BLaER1 treated with 17β-estradiol and CSF1 and Interleukin-3, amounts not matched to agents 10 nM and 100 nM (cell line): ENCODE measurements at regions not wholly inside any gene's neighbourhood (a gene's known extent, or its start where the extent isn't known, plus 50 kb on each side); places are given as distances from the start of the nearest gene placed in this dataset.

Experiments
- H3K27ac ChIP-seq, 11 experiments: shearing (Covaris generic); formaldehyde crosslinking; 2 replicates each; pipeline ENCODE4 v1.8.1; 2022
- H3K27me3 ChIP-seq, 11 experiments: shearing (Covaris generic); formaldehyde crosslinking; 2 replicates each; pipeline ENCODE4 v1.8.1; 2022
- H3K36me3 ChIP-seq, 11 experiments: shearing (Covaris generic); formaldehyde crosslinking; 2 replicates each; pipeline ENCODE4 v1.8.1; 2022
- H3K4me1 ChIP-seq, 10 experiments: shearing (Covaris generic); formaldehyde crosslinking; 2 replicates each; pipeline ENCODE4 v1.8.1; 2022
- H3K4me2 ChIP-seq, 11 experiments: shearing (Covaris generic); formaldehyde crosslinking; 2 replicates each; pipeline ENCODE4 v1.8.1; 2022
- H3K4me3 ChIP-seq, 10 experiments: shearing (Covaris generic); formaldehyde crosslinking; 2 replicates each; pipeline ENCODE4 v1.8.1; 2022
- H3K9ac ChIP-seq, 11 experiments: shearing (Covaris generic); formaldehyde crosslinking; 2 replicates each; pipeline ENCODE4 v1.8.1; 2022
- H3K9me3 ChIP-seq, 11 experiments: shearing (Covaris generic); formaldehyde crosslinking; replicated peaks in 1 of 11; 2 replicates each; pipeline ENCODE4 v1.8.1; 2022
- H4K20me1 ChIP-seq, 11 experiments: shearing (Covaris generic); formaldehyde crosslinking; 2 replicates each; pipeline ENCODE4 v1.8.1; 2022
- Cebpa-rat ChIP-seq, 11 experiments: shearing (Covaris generic); IDR thresholded peaks; 2 replicates each; pipeline ENCODE4 v1.8.1; 2022

DNA sequence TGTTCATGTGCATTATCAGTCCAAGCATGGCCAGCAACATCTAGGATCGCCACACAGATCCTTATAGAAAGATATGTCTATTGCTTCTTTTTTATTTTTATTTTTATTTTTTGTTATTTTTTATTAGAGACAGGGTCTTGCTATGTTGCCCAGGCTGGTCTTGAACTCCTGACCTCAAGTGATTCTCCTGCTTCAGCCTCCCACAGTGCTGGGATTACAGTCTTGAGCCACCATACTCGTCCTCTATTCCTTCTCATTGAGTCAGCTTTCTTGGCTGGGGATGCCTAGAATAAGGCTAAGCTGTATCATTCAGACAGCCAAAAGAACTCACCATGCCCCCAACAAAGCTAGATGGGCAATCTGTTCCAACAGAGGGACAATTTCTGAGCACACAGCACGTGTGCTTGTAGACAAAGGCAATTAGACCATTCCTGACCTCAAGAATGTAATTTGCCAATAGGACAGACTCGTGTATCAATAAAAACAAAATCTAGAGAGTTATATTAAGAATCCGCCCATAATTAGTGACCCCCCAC is 264.0 kb upstream of the NEBL start:
- Histone ChIP-seq H3K27ac (no peak overlapping the region), H4K20me1 (no peaks in the 10 kb centered on the region), H3K4me2 (no peak overlapping the region), H3K27me3 (no peaks in the 10 kb centered on the region), H3K9ac (no peak overlapping the region), H3K4me3 (no peak overlapping the region), H3K9me3 (peaks cover 0 to 17% (median 11%) of the 10 kb centered on the region in 11 experiments; a peak in 13 of 22 replicates), H3K4me1 (no peaks in the 10 kb centered on the region), H3K36me3 (no peaks in the 10 kb centered on the region)
- TF ChIP-seq Cebpa-rat (IDR thresholded peaks at IDR 0.05) = no peak

DNA sequence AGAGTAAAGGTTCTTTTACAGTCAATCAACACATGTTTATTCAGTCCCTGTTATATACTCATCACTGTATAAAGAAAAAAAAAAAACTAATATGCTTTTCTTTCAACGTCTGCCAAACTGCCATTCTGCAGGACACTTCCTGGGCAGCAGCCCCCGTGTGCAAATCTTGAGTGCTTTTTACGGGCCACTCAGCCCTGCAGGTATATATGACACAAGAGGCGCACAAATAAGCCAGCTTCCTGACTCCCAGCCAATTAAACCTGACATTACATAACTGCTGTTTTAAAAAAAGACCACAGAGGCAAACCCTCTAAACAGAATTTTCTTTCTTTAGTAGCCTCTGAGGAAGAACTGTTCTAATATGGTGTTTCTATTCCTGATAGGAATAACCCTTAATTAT is 263.0 kb upstream of the NEBL start:
- Histone ChIP-seq H3K27me3 (no peaks in the 10 kb centered on the region), H4K20me1 (no peaks in the 10 kb centered on the region), H3K9ac (no peak overlapping the region), H3K4me2 (no peak overlapping the region), H3K9me3 (peaks cover 0 to 17% (median 11%) of the 10 kb centered on the region in 11 experiments; a peak in 13 of 22 replicates), H3K36me3 (no peaks in the 10 kb centered on the region), H3K27ac (no peak overlapping the region), H3K4me3 (no peak overlapping the region), H3K4me1 (no peaks in the 10 kb centered on the region)
- no peak for TF ChIP-seq Cebpa-rat (IDR thresholded peaks at IDR 0.05)

DNA sequence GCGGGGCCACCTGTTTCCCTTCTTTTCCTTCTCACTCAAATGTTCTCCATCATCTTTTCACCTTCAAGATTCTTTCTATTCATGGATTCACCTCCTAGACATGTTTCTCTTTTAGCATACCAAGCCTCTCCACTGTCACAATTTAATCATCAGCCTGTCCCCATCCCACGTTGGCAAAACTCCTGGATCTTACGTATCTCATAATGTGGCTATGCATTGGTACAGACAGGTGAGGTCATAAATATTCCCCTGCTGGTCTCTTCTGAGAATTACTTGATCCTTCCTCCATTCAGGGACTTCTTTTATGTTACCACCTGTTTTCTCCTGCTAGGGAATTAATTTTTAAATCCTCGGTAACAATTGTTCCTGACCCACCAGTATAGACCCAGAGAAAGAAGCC is 262.6 kb upstream of the NEBL start:
- TF ChIP-seq Cebpa-rat (IDR thresholded peaks at IDR 0.05) = no peak
- H3K9ac ChIP-seq = no peak overlapping the region
- no peaks in the 10 kb centered on the region for H4K20me1 ChIP-seq
- H3K4me3 ChIP-seq = no peak overlapping the region
- no peaks in the 10 kb centered on the region for H3K4me1 ChIP-seq
- no peak overlapping the region for H3K4me2 ChIP-seq
- no peaks in the 10 kb centered on the region for H3K27me3 ChIP-seq
- H3K36me3 ChIP-seq = no peaks in the 10 kb centered on the region
- H3K27ac ChIP-seq = no peak overlapping the region
- H3K9me3 ChIP-seq = peaks cover 0 to 17% (median 11%) of the 10 kb centered on the region in 11 experiments; a peak in 13 of 22 replicates

DNA sequence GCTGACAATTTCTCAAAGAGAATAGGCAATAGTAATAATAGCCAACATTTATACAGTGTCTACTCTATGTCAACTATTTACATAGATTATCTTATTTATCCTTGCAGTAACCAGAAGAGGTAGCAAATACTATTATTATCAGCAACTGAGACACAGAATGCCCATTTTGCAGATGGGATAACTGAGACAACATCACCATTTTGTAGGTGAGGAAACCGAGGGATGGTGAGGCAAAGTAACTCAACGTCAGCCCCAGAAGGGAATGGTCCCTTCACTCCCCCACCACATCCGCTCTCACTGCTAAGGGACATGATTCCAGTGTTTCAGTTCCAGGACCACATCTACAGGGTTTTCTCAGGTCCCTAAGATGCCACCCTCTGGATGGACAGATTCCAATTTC is 261.2 kb upstream of the NEBL start:
- Histone ChIP-seq H3K9ac (no peak overlapping the region), H3K27me3 (no peaks in the 10 kb centered on the region), H3K4me2 (no peak overlapping the region), H3K4me1 (no peaks in the 10 kb centered on the region), H3K9me3 (peaks cover 0 to 17% (median 11%) of the 10 kb centered on the region in 11 experiments; a peak in 13 of 22 replicates), H3K36me3 (no peaks in the 10 kb centered on the region), H3K27ac (no peak overlapping the region), H3K4me3 (no peak overlapping the region), H4K20me1 (no peaks in the 10 kb centered on the region)
- TF ChIP-seq Cebpa-rat (IDR thresholded peaks at IDR 0.05) = no peak

DNA sequence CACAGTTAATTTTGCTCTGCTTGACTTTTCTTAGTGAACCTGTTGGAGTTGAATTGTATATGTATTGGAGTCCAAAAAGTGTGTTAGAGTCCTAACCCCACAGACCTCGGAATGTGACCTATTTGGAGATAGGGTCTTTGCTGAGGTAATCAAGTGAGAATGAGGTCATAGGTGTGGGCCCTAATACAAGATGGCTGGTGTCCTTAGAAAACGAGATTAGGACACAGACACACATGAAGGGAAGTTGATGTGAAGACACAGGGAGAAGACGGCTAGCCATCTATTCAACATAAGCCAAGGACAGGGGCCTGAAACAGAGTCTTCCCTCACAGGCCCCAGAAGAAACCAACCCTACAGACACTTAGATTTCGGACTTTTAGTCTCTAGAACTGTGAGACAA is 260.6 kb upstream of the NEBL start:
- TF ChIP-seq Cebpa-rat (IDR thresholded peaks at IDR 0.05) = no peak
- H3K27me3 ChIP-seq = no peaks in the 10 kb centered on the region
- H3K9me3 ChIP-seq = peaks cover 0 to 15% (median 11%) of the 10 kb centered on the region in 11 experiments; a peak in 13 of 22 replicates

DNA sequence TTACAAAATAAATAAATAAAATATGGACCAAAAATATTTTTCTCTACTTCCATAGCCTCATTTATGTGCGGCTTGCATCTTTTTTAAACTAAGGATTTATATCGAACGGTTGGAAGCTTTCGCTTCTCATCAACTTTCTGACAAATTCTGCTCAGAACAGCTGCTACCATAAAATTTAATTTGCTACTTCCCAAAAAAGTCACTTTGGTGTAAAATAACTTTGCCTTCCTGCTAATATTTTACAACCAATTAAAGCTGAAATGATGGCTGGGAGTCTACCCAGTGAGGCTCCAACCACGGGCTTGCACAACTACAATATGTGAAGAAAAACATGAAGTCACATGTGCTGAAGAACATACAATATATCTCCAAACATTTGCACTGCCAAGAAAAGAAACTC is 253.1 kb upstream of the NEBL start:
- no peak overlapping the region for H3K9ac ChIP-seq
- H3K27ac ChIP-seq = no peak overlapping the region
- H3K4me3 ChIP-seq = no peak overlapping the region
- no peak for TF ChIP-seq Cebpa-rat (IDR thresholded peaks at IDR 0.05)
- no peak overlapping the region for H3K4me2 ChIP-seq
- H3K4me1 ChIP-seq = no peaks in the 10 kb centered on the region
- no peaks in the 10 kb centered on the region for H3K9me3 ChIP-seq
- H4K20me1 ChIP-seq = no peaks in the 10 kb centered on the region
- H3K36me3 ChIP-seq = no peaks in the 10 kb centered on the region
- H3K27me3 ChIP-seq = no peaks in the 10 kb centered on the region

More for the DNA sequence above, 260.6 kb upstream of the NEBL start:
- Histone ChIP-seq H3K27ac (no peak overlapping the region), H3K36me3 (no peaks in the 10 kb centered on the region), H3K9ac (no peak overlapping the region), H3K4me1 (no peaks in the 10 kb centered on the region), H3K4me3 (no peak overlapping the region), H4K20me1 (no peaks in the 10 kb centered on the region), H3K4me2 (no peak overlapping the region)

DNA sequence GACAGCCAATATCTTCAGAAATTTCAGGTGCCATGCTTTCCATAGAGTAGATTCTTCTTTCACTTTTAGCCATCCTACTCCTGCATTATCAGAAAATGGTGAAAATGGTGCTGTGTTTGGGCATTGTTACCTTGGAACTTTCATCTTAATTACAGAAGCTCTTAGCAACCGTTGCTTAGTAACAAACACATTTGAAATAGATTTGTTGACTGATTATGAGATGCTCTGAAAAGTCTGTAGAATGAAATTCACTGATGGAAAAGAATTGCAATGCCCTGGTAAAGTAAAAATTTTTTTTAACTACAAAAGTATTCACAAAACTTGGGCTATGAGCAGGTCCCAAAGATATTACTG is 249.3 kb upstream of the NEBL start:
- Histone ChIP-seq H3K9ac (no peak overlapping the region), H3K4me2 (no peak overlapping the region), H3K4me3 (no peak overlapping the region), H4K20me1 (no peaks in the 10 kb centered on the region), H3K9me3 (no peaks in the 10 kb centered on the region), H3K27ac (no peak overlapping the region), H3K4me1 (no peaks in the 10 kb centered on the region), H3K27me3 (no peaks in the 10 kb centered on the region), H3K36me3 (no peaks in the 10 kb centered on the region)
- no peak for TF ChIP-seq Cebpa-rat (IDR thresholded peaks at IDR 0.05)

DNA sequence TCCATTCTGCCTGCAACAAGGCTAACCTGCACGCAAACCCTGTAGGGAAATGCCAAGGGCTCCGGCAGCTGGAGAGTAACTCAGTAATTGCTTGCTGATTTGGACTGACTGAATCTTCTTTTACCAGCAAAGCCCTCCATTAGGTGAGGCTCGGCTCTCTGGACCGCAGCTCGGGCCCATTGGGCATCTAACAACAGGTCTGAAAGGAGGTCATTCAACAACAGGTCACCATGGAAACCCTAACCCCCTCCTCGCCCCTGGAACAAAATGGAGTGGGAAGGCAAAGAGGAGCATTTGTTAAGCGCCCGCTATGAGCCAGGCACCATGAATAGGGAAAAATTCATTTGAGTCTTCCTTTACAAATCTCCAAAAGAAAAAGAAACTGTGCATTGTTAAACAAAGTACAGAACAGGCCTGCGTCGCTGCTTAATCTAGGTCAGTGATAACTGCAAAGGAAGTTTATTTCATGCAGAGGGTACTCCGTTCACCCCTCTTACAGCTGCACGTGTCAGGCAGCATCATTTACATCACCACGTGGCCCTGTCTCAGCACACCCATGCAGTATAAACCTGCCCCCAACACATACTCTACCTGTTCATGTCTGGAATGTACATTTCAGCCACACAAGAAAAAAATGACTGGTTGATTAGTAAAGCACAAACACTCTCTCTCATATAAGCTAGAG is 248.8 kb upstream of the NEBL start:
- Histone ChIP-seq H3K9ac (no peak overlapping the region), H3K27me3 (no peaks in the 10 kb centered on the region), H3K27ac (no peak overlapping the region), H3K4me1 (no peaks in the 10 kb centered on the region), H3K4me2 (no peak overlapping the region), H3K9me3 (no peaks in the 10 kb centered on the region), H3K4me3 (no peak overlapping the region), H3K36me3 (no peaks in the 10 kb centered on the region), H4K20me1 (no peaks in the 10 kb centered on the region)
- TF ChIP-seq Cebpa-rat (IDR thresholded peaks at IDR 0.05) = no peak

DNA sequence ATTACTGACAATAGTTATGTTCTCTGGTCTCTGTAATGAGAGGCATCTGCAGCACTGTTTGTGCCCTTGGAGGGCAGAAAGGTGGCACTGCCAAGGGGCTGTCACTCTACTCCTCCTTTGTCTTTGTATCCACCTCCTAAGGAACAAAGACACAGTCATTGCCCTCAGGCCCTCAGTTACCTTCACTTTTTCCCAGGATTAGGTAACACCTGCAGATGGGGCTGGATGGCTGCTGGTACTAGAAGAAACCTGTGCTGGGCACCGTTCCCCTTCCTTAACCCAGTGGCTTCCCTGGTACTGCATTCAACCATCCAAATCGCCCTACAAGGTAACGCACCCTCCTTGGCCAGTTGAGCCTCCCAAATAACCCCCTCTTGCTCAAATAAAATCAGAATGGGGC is 246.9 kb upstream of the NEBL start:
- Histone ChIP-seq H3K27ac (no peak overlapping the region), H3K36me3 (no peaks in the 10 kb centered on the region), H4K20me1 (no peaks in the 10 kb centered on the region), H3K27me3 (no peaks in the 10 kb centered on the region), H3K4me1 (no peaks in the 10 kb centered on the region), H3K9me3 (no peaks in the 10 kb centered on the region), H3K4me2 (no peak overlapping the region), H3K9ac (no peak overlapping the region), H3K4me3 (no peak overlapping the region)
- TF ChIP-seq Cebpa-rat (IDR thresholded peaks at IDR 0.05) = no peak

DNA sequence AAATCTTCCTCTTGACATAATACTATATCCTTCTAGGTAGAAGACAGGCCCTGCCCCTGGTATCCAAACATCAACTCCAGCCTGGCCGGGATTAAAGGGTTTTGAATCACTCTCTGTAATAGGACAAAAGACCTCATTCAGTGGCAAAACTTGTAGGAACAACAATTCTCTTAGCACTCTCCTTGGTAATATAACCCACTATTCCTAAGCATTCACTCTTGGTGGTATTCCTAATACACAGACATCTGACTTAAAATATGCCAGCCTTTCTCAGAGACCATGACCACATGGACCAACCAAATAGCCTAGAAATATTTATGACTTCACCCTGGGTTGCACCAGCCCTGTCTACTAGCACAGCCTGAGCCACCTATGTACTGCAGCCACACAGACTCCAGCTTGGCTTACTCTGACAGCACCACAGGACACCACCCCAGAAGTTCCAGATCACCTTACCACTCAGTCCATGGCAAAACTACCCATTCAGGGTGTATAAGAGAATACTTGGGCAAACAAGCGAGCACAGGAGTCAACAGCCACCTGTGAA is 244.9 kb upstream of the NEBL start:
- H3K4me3 ChIP-seq = no peak overlapping the region
- H3K9ac ChIP-seq = no peak overlapping the region
- H3K27me3 ChIP-seq = no peaks in the 10 kb centered on the region
- no peak overlapping the region for H3K4me2 ChIP-seq
- H3K9me3 ChIP-seq = no peaks in the 10 kb centered on the region
- TF ChIP-seq Cebpa-rat (IDR thresholded peaks at IDR 0.05) = no peak
- H3K4me1 ChIP-seq = no peaks in the 10 kb centered on the region
- no peaks in the 10 kb centered on the region for H3K36me3 ChIP-seq
- H4K20me1 ChIP-seq = no peaks in the 10 kb centered on the region
- no peak overlapping the region for H3K27ac ChIP-seq
